Loucy (cell line): ENCODE measurements at regions not wholly inside any gene's neighbourhood (a gene's known extent, or its start where the extent isn't known, plus 50 kb on each side); places are given as distances from the start of the nearest gene placed in this dataset.

Experiments used
- H2AFZ ChIP-seq: fragments of 200-600 bp; sonication (generic); 2 replicates; pipeline ENCODE4 v1.6.0; 2016; ENCODE audit warnings: antibody characterized with exemption, mild to moderate bottlenecking, low read length, moderate library complexity
- H3F3A ChIP-seq: fragments of 200-600 bp; 2 replicates; pipeline ENCODE4 v1.6.0; 2016; ENCODE audit warnings: antibody characterized with exemption, low read depth, mild to moderate bottlenecking
- H3K27me3 ChIP-seq: fragments of 200-600 bp; sonication (generic); 2 replicates; pipeline ENCODE4 v1.6.1; 2014; ENCODE audit warnings: low read length, mild to moderate bottlenecking; ENCODE audit not compliant: insufficient read depth, poor library complexity, severe bottlenecking
- H3K36me3 ChIP-seq: fragments of 200-600 bp; sonication (generic); 2 replicates; pipeline ENCODE4 v1.6.1; 2016; ENCODE audit warnings: low read length; ENCODE audit not compliant: insufficient read depth
- H3K4me1 ChIP-seq: fragments of 200-600 bp; sonication (generic); 2 replicates; pipeline ENCODE4 v1.5.1; 2014; ENCODE audit warnings: low read length, mild to moderate bottlenecking; ENCODE audit not compliant: insufficient read depth, poor library complexity, severe bottlenecking
- H3K4me2 ChIP-seq: fragments of 200-600 bp; sonication (generic); 2 replicates; pipeline ENCODE4 v1.6.0; 2014; ENCODE audit warnings: antibody characterized with exemption, low read length, low read depth, mild to moderate bottlenecking; ENCODE audit not compliant: poor library complexity, severe bottlenecking
- H3K4me3 ChIP-seq: fragments of 200-600 bp; sonication (generic); 2 replicates; pipeline ENCODE4 v1.5.1; 2014; ENCODE audit warnings: low read length, mild to moderate bottlenecking, mixed read lengths; ENCODE audit not compliant: poor library complexity, severe bottlenecking
- H3K79me2 ChIP-seq: fragments of 200-600 bp; sonication (generic); 2 replicates; pipeline ENCODE4 v1.6.1; 2014; ENCODE audit warnings: low read length; ENCODE audit not compliant: insufficient read depth
- H3K9ac ChIP-seq: fragments of 200-600 bp; sonication (generic); 2 replicates; pipeline ENCODE4 v1.6.0; 2014; ENCODE audit warnings: mild to moderate bottlenecking, low read depth, low read length, moderate library complexity; ENCODE audit not compliant: poor library complexity, severe bottlenecking
- H3K9me2 ChIP-seq: fragments of 200-600 bp; sonication (generic); replicated peaks from 2 replicates; pipeline ENCODE4 v1.6.1; 2016; ENCODE audit warnings: low read depth, low read length, mixed read lengths
- H3K9me3 ChIP-seq: fragments of 200-600 bp; sonication (generic); 2 replicates; pipeline ENCODE4 v1.6.1; 2014; ENCODE audit warnings: mild to moderate bottlenecking, antibody characterized with exemption, low read length, low read depth; ENCODE audit not compliant: insufficient read depth
- H4K20me1 ChIP-seq: fragments of 200-600 bp; sonication (generic); 2 replicates; pipeline ENCODE4 v1.6.0; 2014; ENCODE audit warnings: antibody characterized with exemption, low read length, mild to moderate bottlenecking; ENCODE audit not compliant: insufficient read depth, poor library complexity, severe bottlenecking
- CTCF ChIP-seq: fragments of 200-600 bp; sonication (generic); conservative IDR thresholded peaks from 2 replicates; pipeline ENCODE4 v1.5.1; 2014; ENCODE audit warnings: mild to moderate bottlenecking, antibody characterized with exemption, low read length
- EZH2phosphoT487 ChIP-seq: fragments of 200-600 bp; IDR thresholded peaks from 2 replicates; pipeline ENCODE4 v1.6.1; 2018; ENCODE audit warnings: antibody characterized with exemption, mild to moderate bottlenecking, moderate library complexity, borderline replicate concordance

- Histone ChIP-seq H3K79me2 (no peaks in the 10 kb centered on the region), H3K4me1 (peaks cover 4% of the 10 kb centered on the region), H3K9ac (no peak overlapping the region), H3K4me3 (no peak overlapping the region), H4K20me1 (no peaks in the 10 kb centered on the region), H3K9me2 (no peaks in the 10 kb centered on the region), H3K4me2 (no peak overlapping the region), H2AFZ (no peak overlapping the region), H3F3A (no peaks in the 10 kb centered on the region), H3K36me3 (no peaks in the 10 kb centered on the region), H3K9me3 (no peaks in the 10 kb centered on the region), H3K27me3 (no peaks in the 10 kb centered on the region)
- TF ChIP-seq CTCF (no peak), EZH2phosphoT487 (no peak)
Measured at GRCh38 chr3:22353126-22353525, 602.1 kb upstream of the ZNF385D start.

GRCh38 chr3:22358334-22358733 lies 607.3 kb upstream of the ZNF385D start:
- Histone ChIP-seq H3K36me3 (no peaks in the 10 kb centered on the region), H3K4me2 (no peak overlapping the region), H3K79me2 (no peaks in the 10 kb centered on the region), H3K4me3 (no peak overlapping the region), H4K20me1 (no peaks in the 10 kb centered on the region), H3F3A (no peaks in the 10 kb centered on the region), H3K4me1 (peaks cover 8% of the 10 kb centered on the region), H2AFZ (no peak overlapping the region), H3K9me2 (no peaks in the 10 kb centered on the region; the same call in 1 of the 2 replicates), H3K9me3 (no peaks in the 10 kb centered on the region), H3K27me3 (no peaks in the 10 kb centered on the region), H3K9ac (no peak overlapping the region)
- TF ChIP-seq CTCF, result no peak
- TF ChIP-seq EZH2phosphoT487, result no peak

- no peaks in the 10 kb centered on the region for H3K9me3 ChIP-seq
- peaks cover 9% of the 10 kb centered on the region for H3K4me1 ChIP-seq
- H2AFZ ChIP-seq, result no peak overlapping the region
- no peak overlapping the region for H3K9ac ChIP-seq
- no peaks in the 10 kb centered on the region for H3K36me3 ChIP-seq
- no peaks in the 10 kb centered on the region for H4K20me1 ChIP-seq
- H3F3A ChIP-seq, result no peaks in the 10 kb centered on the region
- no peaks in the 10 kb centered on the region for H3K27me3 ChIP-seq
- H3K4me3 ChIP-seq, result no peak overlapping the region
- TF ChIP-seq CTCF, result no peak
- TF ChIP-seq EZH2phosphoT487, result no peak
- no peaks in the 10 kb centered on the region for H3K79me2 ChIP-seq
- no peak overlapping the region for H3K4me2 ChIP-seq
- no peaks in the 10 kb centered on the region; the same call in 1 of the 2 replicates for H3K9me2 ChIP-seq
Measured at GRCh38 chr3:22360164-22360563, 609.2 kb upstream of the ZNF385D start.
